ENCODE measurements at regions not wholly inside any gene's neighbourhood (a gene's known extent, or its start where the extent isn't known, plus 50 kb on each side); places are given as distances from the start of the nearest gene placed in this dataset.
"Not testable (repeated sequence)": the region's sequence is repeated elsewhere in the genome, so short reads cannot be mapped to it uniquely, and the experiment has no call there.

DNA sequence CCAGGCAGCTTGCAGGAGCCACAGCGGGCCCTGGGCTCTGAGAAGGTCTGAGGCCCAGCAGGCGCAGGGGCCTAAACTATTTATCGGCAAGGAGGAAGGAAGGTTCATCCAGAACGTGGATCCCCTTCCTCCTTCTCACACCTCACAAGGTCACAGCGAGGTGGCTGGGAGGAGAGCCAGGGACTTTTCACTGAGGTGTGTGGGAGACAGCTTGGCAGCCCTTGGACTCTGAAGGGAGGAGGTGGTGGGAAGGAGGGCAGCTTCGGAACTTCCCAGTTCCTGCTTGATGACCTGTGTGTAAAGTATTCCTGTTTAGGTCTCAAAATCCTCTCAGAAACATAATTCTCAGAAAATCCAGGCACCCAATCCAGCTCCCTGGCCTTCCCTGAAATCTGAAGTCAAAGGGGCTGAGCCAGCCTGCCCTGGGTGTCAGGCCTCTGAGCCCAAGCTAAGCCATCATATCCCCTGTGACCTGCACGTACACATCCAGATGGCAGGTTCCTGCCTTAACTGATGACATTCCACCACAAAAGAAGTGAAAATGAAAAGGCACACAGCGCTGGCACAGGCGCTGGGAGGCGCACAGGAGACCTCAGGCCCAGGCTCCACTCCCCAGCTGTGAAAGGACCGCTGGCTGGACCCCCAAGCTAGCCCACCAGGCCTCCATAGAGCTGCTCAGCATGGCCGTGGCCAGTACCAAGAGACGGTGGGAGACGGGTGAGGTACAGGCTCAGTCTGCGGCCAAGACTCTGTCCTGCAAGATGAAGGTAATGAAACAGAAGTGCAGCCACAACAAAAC lies 269.4 kb upstream of the FRG2C start:
- DNase-seq (ENCODE audit: low spot score) = not testable (repeated sequence)

DNA sequence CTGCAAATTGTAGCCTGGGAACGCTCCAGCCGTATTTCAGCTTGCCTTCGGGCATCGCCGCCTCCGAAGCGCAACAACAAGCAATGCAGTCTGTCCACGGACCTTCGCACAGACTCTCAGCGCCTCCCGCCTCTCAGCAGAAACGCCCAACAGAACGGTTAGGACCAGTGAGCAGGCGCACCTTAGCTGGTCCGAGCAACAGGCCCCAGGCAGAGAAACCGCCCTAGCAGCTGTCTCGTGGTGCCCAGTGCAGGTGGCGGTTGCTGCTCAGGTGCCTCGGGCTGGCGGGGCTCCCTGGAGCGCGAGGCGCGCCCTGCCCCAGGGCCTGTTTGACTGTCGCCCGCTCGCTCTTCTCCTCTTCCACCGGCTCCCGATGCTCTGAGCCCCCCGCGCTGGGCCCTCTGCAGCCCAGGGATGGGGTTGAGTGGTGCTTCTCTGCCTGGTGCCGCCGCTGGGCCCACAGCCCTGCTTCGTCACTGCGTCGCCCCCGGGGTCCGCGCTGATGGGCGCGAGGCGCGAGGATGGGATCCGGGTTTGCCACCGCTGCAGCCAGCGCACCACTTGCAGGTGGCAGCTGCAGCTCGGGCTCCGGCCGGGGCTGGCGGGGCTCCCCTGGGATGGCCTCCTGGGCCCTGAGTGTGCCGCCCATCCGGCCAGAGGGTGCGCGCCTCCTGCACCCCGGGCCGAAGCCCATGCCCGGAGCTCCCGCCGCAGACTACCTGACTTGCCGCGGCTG lies 268.4 kb upstream of the FRG2C start:
- no peak for DNase-seq (ENCODE audit: low spot score)

DNA sequence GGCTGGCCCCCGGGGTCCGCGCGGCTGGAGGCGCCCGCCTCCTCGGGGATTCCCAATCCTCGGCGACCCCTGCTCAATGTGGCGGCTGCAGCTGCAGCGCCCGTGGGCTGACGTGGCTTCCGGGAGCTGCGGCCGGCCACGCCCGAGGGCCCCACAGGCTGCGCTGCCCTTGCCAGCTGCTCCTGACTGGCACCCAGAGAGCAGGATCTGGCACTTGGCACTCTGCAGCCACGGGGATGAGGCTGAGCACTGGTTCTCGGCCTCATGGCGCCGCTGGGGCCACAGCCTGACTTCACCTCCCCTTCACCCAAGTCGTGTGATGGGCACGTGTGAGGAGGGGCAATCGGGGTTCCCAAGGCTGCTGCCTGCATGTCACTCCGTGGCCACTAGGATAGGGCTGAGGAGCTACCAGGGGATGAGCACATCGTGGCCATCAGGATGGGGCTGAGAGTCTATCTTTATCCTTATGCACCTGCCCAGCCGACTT lies 267.8 kb upstream of the FRG2C start:
- no peak for DNase-seq (ENCODE audit: low spot score)

DNA sequence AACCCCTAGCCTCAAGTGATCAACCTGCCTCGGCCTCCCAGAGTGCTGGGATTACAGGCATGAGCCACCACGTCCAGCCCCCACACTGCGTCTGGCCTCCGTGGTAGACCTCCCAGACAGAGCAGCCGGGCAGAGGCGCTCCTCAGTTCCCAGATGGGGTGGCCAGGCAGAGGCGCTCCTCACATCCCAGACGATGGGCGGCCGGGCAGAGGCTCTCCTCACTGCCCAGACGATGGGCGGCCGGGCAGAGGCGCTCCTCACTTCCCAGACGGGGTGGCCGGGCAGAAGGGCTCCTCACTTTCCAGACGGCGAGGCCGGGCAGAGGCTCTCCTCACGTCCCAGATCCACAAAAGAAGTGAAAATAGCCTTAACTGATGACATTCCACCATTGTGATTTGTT lies 266.6 kb upstream of the FRG2C start:
- DNase-seq (ENCODE audit: low spot score) = not testable (repeated sequence)

DNA sequence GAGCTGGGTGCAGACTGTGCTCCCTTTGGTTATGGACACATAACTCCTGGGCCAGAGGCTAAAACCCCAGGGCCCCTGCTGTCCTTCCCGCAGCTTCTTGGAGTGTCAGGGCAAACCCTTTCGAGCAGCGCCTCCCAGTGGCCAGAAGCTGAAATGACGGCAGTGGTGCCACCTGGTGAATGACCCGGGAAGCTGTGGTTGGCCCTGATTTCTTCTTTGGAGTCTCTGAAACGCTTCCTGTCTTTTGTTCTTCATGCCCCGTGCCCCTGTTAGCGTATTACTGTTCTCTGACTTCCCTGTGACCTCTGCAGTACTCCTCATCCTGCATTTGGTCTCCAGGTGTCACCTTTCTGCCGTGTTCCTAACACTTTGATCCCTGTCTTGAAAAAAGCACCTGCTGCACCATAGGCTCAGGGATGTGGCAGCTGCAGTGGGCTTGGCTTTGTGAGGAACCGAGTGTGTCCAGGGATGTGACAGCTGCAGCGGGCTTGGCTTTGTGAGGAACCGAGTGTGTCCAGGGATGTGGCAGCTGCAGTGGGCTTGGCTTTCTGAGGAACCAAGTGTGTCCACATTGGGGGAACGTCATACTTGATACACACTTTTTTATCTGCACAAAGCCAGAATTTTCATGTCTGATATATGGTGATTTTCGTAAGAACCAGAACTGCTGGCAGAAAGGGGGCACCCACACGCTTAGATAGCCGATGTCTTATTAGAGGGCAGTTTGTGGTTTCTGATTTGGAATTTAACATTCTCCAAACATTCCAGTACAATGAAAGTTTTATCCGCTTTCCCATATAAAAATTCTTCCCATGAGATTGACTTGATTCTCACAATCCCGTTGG lies 241.8 kb upstream of the FRG2C start:
- DNase-seq (ENCODE audit: low spot score) = not testable (repeated sequence)

DNA sequence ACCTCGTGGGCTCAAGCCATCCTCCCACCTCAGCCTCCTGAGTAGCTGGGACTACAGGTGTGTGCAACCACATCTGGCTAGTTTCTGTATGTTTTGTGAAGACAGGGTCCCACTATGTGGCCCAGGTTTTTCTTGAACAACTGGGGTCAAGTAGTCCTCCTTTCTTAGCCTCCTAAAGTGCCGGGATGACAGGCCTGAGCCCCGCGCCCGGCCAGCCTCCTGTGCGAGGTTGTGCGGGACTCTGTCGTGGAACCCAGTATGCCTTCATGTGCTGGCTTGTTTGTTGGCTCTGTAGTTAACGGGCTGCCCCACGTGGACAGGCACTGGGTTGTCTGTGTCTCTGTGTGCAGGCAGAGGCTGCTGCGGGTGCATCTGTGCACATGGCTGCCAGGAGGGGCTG lies 238.7 kb upstream of the FRG2C start:
- DNase-seq (ENCODE audit: low spot score) = not testable (repeated sequence)

DNA sequence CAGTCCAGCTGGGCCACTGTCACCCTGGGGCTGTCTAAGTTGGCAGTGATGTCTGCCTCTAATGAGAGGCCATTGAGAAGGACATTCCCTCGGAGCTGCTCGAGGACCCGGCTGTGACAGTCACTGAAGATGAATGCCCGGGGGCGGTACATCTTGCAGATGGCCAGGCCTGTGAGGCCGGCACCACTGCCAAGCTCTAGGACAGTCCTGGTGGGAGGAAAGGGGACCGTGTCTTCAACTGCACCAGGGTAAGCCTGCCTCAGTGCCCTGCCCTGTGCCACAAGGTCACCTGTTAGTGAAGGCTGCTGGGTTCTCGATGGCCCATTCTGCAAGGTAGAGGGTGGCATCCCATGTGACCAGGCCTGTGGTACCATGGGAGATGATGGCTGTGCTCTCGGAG lies 236.6 kb upstream of the FRG2C start:
- DNase-seq (ENCODE audit: low spot score) = not testable (repeated sequence)

DNA sequence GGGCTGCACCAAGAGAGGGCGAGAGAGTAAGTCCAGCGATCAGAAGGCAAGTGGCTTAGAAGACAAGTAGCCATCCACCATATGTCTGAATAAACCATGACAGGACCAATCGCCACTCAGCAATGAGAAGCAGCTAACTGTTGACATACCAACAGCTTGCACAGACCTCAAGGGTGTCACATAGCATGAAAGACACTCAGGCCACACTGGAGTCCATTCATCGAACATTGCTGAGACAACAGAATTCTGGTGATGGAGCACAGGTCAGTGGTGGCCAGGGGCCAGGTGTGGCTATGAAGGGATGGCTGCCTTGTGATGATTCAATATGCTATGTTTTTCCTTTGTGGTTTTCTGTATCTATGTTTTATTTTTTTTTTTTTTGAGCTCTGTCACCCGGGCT lies 236.2 kb upstream of the FRG2C start:
- not testable (repeated sequence) for DNase-seq (ENCODE audit: low spot score)

DNA sequence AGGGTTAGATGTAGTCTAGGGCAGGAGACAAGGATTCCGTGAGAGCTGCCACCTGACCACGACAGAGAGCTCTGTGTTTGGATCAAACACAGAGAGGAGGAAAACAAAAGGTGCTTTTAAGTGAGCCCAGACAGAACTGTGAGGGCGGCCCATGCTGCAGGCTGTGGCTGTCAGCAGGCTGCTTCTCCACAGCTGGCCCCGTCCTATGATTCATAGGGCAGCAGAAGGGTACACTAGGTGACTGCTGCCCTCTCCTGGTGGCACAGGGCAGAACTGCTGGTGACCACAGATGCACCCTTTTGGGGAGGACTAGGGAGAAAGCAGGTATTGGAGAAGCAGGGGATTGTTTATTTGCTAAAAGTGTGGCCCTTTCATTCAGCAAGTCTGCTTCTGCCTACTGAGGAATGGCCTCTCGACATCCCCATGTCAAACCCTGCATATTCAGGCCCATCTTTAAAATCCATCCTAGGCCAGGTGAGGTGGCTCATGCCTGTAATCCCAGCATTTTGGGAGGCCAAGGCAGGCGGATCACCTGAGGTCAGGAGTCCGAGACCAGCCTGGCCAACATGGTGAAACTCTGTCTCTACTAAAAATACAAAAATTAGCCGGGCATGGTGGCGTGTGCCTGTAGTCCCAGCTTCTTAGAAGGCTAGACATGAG lies 234.4 kb upstream of the FRG2C start:
- peak; percentile 27 for DNase-seq (ENCODE audit: low spot score)

DNA sequence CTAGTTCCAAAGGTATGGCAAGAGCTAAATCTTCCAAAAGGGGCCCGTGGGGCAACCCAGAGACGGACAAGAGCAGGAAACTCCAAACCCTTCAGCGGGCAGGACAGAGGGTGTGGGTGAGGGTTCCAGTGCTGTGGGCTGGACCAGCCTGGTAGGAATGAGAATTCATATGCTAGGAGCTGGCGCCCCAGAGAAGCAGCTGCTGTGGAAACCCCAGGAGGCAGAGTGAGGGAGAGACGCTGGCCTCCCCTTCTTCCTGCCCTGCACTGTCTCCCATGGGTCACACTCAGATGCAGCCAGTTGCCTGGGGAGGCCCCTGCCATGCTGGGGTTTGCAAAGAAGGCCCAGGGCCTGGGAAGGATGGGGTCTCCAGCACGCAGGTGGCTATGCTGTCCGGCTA lies 233.7 kb upstream of the FRG2C start:
- DNase-seq (ENCODE audit: low spot score) = not testable (repeated sequence)

DNA sequence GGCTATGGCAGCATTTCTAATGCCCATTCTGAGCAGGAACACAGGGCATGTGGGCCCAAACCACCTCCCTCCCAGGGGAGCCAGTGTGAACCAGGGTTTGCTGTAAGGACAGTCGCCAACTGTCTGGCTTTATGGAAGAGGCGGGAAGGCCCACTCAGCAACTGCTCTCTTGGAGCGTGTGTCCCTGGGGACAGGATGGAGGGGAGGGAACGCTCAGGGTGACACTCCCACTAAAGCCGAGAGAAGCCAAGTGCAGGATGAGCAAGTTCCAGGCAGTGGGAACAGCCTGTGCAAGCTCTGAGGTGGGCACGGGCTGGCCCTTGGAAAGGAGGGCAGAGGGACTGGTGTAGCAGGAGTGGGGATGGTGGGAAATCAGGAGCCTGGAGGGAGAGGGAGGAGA lies 233.0 kb upstream of the FRG2C start:
- DNase-seq (ENCODE audit: low spot score) = peak; percentile 15

DNA sequence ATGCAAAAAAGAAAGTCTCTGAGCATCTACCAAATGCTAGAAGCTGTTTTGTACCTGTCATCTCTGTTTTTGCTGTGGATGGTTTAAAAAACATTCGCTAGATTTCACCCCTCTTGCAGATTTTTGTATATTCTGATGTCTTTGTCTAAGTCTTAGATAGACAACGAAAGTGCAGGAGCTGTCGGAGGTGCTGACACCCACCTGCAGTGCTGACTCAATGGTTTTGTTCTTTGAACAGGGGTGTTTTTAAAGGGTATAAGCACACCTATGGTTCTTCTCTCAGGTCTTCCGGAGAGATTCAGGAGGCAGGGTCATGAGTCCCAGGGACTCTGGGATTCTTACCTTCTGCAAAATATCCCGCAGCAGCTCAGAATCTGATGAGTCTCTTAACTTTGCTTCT lies 231.7 kb upstream of the FRG2C start:
- not testable (repeated sequence) for DNase-seq (ENCODE audit: low spot score)

DNA sequence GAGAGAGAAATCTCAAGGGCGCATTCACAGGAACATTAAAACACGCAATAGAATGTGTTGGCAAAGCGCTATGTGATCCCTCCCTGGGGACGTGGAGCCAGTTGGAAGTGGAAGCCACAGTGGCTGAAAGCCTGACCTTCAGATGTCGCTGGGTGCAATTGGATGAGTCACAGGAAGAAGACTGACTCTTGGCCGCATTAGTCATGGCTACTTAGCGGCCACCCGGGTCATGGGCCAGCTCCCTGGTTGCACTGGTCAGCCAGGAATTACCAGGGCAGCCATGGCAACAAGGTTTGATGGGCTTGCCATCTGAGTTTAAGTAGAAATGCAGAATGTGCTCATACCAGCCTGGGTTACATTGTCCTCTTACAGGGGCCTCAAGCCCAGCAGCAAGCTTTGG lies 231.2 kb upstream of the FRG2C start:
- not testable (repeated sequence) for DNase-seq (ENCODE audit: low spot score)

DNA sequence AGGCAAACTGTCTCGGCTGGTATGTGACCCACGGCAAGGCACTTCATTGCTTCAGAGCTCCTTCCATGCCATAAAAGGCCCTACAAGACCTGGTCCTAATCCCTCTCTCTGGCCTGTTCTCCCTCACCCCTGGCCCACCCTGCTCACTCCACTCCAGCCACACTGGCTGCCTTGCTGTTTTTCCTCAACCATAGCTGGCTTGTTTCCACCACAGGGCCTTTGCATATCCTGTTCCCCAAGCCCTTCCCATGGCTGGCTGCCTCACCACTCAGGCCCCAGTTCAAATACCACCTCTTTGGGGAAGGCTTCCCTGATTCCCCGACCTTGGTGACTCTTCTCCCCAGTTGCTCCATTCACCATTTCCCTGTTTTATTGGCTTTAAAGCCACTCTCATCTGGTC lies 230.8 kb upstream of the FRG2C start:
- not testable (repeated sequence) for DNase-seq (ENCODE audit: low spot score)

DNA sequence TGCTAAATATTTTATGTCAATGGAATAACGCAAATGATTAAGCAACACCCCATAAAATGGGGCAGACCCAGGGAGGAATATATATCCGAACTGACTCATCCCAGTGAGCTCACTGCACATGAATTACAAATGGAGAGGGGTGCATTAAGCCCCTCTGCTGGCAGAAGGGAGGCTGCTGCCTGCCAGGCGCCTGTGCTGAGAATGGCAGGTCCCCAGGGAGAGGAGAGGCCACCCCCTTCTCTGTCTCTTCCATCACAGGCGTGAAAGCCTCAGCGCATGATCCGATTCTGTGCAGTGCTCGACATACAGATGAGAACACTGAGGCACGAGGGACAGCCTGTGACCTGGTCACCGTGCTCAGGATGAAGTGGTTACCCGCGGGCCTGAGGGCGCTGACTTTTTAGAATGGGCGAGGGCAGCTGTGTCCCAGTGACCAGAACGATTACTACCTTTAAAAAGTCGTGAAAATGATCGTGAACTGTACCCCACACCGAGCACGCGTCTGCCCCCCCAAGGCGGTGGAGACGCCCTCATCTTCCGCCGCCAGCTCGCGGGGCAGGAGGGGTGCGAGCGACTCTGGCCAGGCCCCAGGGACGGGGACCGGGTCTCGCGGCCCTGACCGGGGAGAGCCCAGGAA lies 229.7 kb upstream of the FRG2C start:
- DNase-seq (ENCODE audit: low spot score) = peak; percentile 45

DNA sequence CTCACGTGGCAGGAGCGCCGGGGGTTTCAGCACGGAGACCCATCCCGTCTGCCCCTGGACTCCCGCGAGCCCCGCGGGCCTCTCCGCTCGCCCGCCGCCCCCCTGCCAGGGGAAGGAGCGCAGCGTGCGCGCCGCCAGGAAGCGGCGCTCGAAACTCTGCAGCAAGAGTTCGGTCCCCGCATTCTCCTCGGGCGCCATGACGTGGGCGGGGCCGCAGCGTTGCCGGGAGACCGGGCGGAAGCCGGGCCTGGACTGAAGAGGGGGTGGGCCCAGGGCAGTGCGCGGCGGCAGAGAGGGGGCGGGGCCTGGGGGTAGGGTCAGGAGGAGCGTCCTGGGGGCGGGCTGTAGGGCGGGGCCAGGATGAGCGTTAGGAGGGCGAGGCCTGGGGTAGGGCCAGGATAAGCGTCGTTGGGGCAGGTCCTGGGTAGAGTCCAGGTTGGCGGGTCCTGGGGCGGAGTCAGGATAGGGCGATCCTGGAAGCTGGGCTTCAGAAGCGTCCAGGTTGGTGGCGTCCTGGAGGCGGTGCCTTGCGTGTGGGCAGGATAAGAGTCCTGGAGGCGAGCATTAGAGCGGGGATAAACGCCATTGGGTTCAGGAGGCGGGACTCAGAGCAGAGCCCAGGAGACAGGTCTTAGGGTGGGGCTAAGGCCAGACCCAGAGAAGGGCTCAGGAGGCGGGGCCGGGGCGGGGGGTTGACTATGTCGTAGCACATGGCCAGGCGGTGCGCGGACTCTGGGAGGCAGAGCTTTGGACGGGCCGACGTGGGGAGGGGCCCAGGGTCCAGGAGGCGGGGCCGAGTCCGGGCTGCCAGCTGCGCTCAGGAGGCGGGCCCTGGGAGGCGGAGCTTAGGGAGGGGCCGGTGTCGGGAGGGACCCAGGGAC lies 229.0 kb upstream of the FRG2C start:
- peak; percentile 80 for DNase-seq (ENCODE audit: low spot score)

DNA sequence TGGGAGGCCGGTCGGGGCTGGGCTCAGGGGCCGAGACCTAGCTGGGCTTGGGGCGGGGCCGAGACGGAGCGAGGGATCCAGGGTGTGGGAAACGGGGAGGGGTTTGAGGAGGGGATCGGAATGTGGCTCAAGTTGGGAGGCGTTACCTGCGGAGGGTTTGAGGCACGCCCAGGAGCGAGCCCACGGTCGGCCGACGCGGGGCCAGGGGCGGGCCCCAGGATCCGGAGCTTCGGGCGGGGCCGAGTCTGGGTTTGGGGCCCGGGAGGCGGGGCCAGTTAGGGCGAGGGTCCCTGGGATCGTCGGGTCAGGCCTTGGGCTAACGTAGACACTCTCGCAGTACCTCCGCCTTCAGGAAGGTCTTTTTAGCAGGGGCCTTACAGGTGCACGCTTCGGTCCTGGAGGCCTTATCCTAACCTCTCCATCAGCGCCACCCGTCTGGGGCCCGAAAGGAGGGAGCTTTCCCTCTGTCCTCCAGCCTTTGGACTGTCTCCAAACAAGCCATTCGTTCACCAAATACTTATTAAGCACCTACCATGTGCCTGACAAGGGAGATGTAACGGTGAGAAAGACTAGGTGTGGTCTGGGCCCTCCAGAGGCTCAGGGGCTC lies 228.2 kb upstream of the FRG2C start:
- DNase-seq (ENCODE audit: low spot score) = peak; percentile 68

DNA sequence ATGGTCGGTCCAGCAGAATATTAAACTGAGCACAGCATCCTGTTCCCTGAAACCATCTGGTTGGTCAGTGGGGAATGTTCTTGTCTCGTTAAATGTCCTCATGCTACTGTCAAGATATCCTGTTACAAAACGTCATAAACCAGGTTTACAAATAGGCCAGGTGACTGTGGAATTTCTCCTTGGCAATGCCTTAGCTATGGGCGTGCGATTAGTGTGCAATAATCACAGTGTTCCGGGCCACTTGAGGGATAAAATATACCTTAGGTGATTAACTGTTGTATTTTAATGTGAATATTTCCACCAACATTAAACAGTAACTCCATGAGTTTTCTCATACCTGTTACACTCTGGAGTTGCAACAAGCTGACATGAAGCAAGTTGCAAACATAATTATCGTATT lies 223.1 kb upstream of the FRG2C start:
- not testable (repeated sequence) for DNase-seq (ENCODE audit: low spot score)

DNA sequence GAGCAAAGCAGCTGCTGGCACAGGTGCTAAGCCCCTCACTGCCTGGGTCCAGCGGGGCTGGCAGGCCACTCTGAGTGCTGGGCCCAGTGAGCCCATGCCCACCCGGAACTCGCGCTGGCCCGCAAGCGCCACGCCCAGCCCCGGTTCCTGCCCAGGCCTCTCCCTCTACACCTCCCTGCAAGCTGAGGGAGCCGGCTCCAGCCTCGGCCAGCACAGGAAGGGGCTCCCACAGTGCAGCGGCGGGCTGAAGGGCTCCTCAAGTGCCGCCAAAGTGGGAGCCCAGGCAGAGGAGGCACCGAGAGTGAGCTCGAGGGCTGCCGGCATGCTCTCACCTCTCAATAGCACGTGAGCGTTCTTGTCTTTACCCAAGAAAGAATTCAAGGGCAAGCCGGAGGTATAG lies 219.5 kb upstream of the FRG2C start:
- DNase-seq (ENCODE audit: low spot score) = not testable (repeated sequence)

DNA sequence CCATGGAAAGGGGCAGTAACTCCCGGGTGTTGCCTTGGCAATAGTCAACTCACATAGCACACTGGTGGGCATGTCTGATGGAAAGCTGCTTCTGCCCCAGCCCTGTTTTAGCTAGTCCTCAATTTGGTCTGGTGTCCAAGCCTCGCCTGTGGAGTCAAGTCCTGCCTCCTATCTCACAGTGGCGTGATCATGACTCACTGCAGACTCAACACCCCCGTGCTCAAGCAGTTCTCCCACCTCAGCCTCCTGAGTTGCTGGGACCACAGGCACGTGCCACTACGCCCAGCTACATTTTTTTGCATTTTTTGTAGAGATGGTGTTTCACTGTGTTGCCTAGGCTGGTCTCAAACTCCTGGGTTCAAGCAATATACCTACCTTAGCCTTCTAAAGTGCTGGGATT lies 218.9 kb upstream of the FRG2C start:
- DNase-seq (ENCODE audit: low spot score) = not testable (repeated sequence)
